ENCODE measurements at regions not wholly inside any gene's neighbourhood (a gene's known extent, or its start where the extent isn't known, plus 50 kb on each side); places are given as distances from the start of the nearest gene placed in this dataset.

GRCh38 chr4:66187175-66187720 is 517.0 kb upstream of the EPHA5 start:
- TF ChIP-seq CTCF (conservative IDR thresholded peaks at IDR 0.05): no peak
- H3K27ac ChIP-seq: no peak overlapping the region

- H3K27ac ChIP-seq: no peak overlapping the region
- TF ChIP-seq CTCF (conservative IDR thresholded peaks at IDR 0.05): no peak
Observed at GRCh38 chr4:66186095-66186494, 515.8 kb upstream of the EPHA5 start.

GRCh38 chr4:66182636-66183035 is 512.3 kb upstream of the EPHA5 start:
- no peak for TF ChIP-seq CTCF (conservative IDR thresholded peaks at IDR 0.05)
- H3K27ac ChIP-seq: no peak overlapping the region

- TF ChIP-seq CTCF (conservative IDR thresholded peaks at IDR 0.05): no peak
- H3K27ac ChIP-seq: no peak overlapping the region
Observed at GRCh38 chr4:66178906-66179305, 508.6 kb upstream of the EPHA5 start.

- no peak overlapping the region for H3K27ac ChIP-seq
- peak; percentile 78 for TF ChIP-seq CTCF (conservative IDR thresholded peaks at IDR 0.05)
Observed at GRCh38 chr4:66169341-66169740, 499.1 kb upstream of the EPHA5 start.

- no peak for TF ChIP-seq CTCF (conservative IDR thresholded peaks at IDR 0.05)
- no peak overlapping the region for H3K27ac ChIP-seq
Observed at GRCh38 chr4:66164869-66165268, 494.6 kb upstream of the EPHA5 start.

GRCh38 chr4:66160606-66161005 is 490.3 kb upstream of the EPHA5 start:
- H3K27ac ChIP-seq: no peak overlapping the region
- TF ChIP-seq CTCF (conservative IDR thresholded peaks at IDR 0.05): no peak
